Inflammatory macrophage treated with lipopolysaccharide for 4 hours (primary cell): ENCODE measurements at regions not wholly inside any gene's neighbourhood (a gene's known extent, or its start where the extent isn't known, plus 50 kb on each side); places are given as distances from the start of the nearest gene placed in this dataset.
A peak's percentile ranks its signal among the peaks of the same experiment; 100 is the strongest.

Source experiments
- DNase-seq: peaks from one replicate; pipeline ENCODE4 v3.0.0-alpha.2; 2020

GRCh38 chrX:5829469-5829868, 399.2 kb downstream of the NLGN4X start:
- DNase-seq = no peak

DNA sequence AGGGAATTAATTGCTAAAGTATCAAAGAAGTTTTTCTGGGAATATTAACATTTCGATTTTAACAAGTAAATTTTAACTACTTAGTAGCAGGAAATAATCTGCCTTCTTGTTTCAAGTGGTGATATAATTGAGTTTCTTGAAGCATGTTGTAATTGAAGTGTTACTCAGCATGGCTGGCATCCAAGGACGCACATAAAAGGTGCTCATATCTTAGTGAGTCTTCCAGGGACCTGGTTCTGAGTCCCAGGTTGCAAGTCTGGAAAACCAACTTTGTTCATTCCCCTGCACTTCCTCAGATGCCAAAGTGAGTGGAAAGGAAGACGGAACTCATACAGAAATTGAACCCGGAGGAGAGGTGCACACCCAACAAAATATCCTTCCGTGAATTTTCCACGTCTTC, 399.6 kb downstream of the NLGN4X start:
- DNase-seq = no peak

GRCh38 chrX:5823903-5824302, 404.8 kb downstream of the NLGN4X start:
- DNase-seq = no peak

DNA sequence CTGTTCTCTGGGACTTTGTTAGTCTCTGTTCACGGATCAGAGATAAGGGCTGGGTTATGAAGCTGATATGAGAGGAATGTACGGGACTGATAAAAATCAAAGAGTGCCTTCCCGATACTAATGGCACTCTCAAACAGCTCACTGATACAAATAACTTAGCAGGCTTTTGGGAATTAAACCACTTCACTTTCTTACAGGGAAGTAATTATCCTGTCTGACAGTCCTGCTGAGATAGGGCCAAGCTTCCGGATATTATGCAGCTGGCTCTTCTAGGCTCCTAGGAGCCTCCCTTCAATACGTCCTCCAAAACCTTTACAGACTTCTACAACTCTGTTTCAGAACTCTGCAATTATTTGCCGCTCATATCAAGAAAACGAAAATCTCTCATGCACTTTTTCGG, 418.0 kb downstream of the NLGN4X start:
- no peak for DNase-seq

DNA sequence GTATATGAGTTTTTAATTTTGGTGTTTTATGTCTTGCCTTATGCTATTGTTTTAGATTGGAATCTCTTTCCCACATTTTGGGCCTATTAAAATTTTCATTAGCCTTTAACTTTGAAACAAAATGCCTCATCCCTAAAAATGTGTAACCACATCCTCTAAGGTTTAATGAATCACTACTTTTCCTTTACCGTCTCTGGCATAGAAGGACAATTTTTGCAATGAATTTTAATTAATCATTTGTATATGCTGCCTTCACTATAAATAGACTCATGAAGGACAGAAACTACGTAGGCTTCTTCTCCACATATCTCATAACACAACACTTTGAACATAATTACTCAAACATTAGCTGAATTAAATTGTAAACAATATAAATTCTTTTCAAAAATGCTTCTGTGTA, 421.5 kb downstream of the NLGN4X start:
- DNase-seq = no peak

- no peak for DNase-seq
Observed at GRCh38 chrX:5802391-5802790, 426.3 kb downstream of the NLGN4X start.

- DNase-seq = no peak
Observed at GRCh38 chrX:5791721-5792120, 436.9 kb downstream of the NLGN4X start.

- no peak for DNase-seq
Observed at GRCh38 chrX:5788910-5789309, 439.8 kb downstream of the NLGN4X start.

GRCh38 chrX:5780821-5781220, 447.8 kb downstream of the NLGN4X start:
- DNase-seq = no peak

- DNase-seq = peak; percentile 47
Observed at GRCh38 chrX:5775846-5776430, 452.7 kb downstream of the NLGN4X start.

DNA sequence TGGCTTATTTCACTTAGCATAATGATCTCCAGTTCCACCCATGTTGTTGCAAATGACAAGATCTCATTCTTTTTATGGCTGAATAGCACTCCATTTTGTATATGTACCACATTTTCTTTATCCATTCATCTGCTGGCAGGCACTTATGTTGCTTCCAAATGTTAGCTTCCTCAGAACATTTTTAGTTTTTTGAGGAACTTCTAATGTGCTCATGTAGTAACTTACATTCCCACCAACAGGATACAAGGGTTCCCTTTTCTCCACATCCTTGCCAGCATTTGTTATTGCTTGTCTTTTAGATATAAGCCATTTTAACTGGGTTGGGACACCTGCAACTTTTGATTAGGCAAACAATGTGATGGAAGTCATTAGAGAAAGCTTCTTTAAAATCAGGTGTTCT, 454.2 kb downstream of the NLGN4X start:
- DNase-seq = peak; percentile 0

- peak; percentile 21 for DNase-seq
Observed at GRCh38 chrX:5771441-5771840, 457.2 kb downstream of the NLGN4X start.

GRCh38 chrX:5756616-5757015, 472.1 kb downstream of the NLGN4X start:
- DNase-seq = no peak

GRCh38 chrX:5753291-5753690, 475.4 kb downstream of the NLGN4X start:
- no peak for DNase-seq

DNA sequence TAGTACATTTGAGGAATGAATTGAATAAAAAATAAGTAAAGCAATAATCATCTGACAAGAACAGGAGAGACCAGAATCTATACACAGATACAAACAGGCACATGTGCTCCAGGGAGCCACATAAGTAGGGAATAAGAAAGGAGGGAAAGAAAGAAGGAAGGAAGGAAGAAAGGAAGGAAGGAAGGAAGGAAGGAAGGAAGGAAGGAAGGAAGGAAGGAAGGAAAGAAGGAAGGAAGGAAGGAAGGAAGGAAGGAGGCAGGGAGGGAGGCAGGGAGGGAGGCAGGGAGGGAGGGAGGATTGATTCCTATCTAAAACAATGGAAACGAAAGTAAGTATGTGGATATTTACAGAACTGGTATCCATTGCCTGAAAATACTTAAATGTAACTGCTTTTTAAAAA, 475.8 kb downstream of the NLGN4X start:
- no peak for DNase-seq

DNA sequence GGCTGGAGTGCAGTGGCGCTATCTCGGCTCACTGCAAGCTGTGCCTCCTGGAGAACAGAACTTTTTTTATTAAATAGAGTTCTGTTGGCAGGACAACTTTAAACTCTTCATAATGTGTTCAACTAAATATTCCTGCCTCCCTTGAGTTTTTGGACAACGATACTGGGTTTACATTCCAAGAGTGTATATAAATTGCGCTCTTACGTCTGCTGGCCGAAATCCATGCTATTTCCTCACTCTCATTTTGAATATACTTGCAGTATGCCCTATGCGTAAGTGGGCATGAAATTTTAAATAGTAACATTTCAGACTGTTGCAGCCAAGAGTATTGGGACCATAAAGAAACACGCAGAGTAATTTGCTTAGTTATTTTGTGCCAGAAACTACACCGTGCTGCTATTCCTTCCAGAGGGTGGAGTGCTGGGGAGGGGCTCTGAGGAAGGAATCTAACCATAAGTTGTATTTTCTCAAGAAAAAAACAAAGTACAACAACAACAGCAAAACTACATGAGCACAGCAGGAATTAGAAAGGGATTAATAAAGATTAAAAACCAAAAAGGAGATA, 480.0 kb downstream of the NLGN4X start:
- no peak for DNase-seq

GRCh38 chrX:5746231-5746630, 482.4 kb downstream of the NLGN4X start:
- DNase-seq = no peak

DNA sequence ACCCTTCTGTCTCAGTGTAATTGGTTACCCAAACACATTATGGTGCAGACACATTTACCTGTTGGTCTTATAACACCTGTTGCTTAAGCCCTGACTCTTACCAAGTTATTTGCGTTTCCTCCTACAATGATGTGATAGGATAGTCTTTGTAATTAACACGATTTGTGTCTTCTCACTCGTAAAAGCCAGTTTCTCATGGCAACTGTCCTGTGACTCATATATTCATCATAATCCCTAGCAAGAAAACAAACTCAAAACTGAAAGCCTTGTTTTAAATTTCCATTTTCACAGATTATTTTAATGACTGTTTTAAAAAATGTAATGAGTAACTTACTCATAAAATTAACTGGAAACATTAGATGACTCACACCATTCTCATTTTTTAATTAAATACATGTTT, 495.2 kb downstream of the NLGN4X start:
- no peak for DNase-seq

- no peak for DNase-seq
Observed at GRCh38 chrX:5730556-5730955, 498.1 kb downstream of the NLGN4X start.

DNA sequence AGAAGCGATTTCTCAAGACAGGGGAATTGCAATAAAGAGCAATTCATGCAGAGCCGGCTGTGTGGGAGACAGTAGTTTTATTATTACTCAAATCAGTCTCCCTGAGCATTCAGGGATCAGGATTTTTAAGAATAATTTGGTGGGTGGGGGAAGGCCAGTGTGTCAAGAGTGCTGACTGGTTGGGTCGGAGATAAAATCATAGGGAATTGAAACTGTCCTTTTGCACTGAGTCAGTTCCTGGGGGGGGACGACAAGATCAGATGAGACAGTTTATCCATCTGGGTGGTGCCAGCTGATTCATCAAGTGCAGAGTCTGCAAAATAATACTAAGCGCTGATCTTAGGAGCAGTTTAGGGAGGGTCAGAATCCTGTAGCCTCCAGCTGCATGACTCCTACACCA, 502.4 kb downstream of the NLGN4X start:
- peak; percentile 85 for DNase-seq

DNA sequence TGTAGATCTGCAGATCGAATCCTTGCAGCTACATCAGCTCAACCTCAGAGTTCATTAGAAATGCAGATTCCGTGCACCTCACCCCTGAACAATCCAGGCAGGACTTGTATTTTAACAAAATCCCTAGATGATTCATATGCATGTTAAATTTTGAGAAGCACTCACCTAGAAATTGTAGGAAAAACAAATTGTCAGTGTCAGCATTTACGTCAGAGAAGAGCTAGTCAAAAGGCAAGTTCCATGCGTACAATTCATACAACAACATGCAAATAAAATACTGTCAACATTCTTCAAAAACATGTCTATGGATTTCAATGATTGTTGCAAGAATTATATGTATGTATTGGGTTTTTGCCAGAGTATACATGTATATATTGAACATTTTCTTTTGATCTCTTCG, 504.5 kb downstream of the NLGN4X start:
- no peak for DNase-seq

DNA sequence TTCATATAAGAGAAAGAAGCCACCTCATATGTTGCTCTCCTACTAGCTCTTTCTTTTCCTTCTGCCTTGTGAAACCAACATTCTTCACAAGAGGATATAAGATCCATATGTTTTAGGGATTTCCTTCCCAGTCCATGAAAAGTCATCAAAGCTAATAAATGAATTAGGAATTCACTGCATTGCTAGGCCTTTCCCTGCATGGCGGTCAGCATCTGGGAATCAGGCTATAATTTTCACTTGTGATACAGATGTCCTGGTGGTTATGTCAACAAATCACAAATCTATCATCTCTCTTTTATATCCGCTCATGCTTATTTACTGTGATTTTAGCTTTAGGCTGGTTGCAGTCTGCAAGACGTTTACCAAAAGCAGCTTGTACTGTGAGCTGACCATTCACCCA, 510.0 kb downstream of the NLGN4X start:
- no peak for DNase-seq

- no peak for DNase-seq
Observed at GRCh38 chrX:5716666-5717065, 512.0 kb downstream of the NLGN4X start.

DNA sequence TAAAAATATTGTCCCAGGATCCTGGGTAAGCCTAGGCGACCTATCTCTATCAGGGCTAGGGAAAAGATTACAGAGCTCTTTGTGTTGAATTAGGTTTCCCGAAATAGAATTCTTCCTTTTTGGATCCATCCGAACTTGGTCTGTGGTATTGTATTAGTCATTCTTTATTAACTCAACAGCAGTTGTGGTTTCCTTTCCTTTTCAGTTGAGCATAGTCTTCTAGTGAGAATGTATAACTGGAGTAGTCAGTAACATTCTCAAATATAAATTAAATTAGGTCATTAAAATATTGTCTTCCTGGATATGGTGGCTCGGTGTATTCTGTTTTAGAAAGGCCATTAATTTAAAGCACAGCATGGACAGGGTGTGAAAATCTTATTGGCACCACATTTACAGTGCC, 520.4 kb downstream of the NLGN4X start:
- peak; percentile 33 for DNase-seq

DNA sequence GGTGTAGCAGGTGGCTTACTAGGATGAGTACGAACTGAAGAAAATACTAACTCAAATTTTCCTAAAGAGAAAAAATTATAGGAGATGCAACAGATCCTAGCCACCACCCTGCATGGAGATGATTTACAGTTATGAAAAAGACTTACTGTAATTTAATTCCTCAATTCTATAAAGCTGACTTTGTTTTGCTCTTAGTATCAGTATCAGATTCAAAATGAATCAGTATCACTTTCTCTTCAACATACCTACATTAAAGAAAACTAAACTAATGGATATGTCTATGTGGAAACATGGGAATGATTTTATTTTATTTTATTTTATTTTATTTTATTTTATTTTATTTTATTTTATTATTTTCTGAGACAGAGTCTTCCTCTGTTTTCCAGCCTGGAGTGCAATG, 525.8 kb downstream of the NLGN4X start:
- DNase-seq = no peak
